SU-DHL-6 (cell line): ENCODE measurements at regions not wholly inside any gene's neighbourhood (a gene's known extent, or its start where the extent isn't known, plus 50 kb on each side); places are given as distances from the start of the nearest gene placed in this dataset.

Source experiments
- CTCF ChIP-seq: fragments of 200-600 bp; sonication (generic); IDR thresholded peaks from one replicate; pipeline ENCODE4 v1.5.1; 2017; ENCODE audit warnings: antibody characterized with exemption, mild to moderate bottlenecking, low read length, moderate library complexity; ENCODE audit not compliant: insufficient read depth, poor library complexity, severe bottlenecking
- EZH2phosphoT487 ChIP-seq: fragments of 200-600 bp; sonication (generic), shearing (Covaris generic); conservative IDR thresholded peaks from 2 replicates; pipeline ENCODE4 v1.6.1; 2018; ENCODE audit warnings: mild to moderate bottlenecking, antibody characterized with exemption, low read length, moderate library complexity, mixed read lengths

- TF ChIP-seq CTCF (no peak), EZH2phosphoT487 (no peak)
These were observed 187.9 kb downstream of the USP12 start for GRCh38 chr13:26983543-26984320.
